HG03442 (cell line): ENCODE measurements at regions not wholly inside any gene's neighbourhood (a gene's known extent, or its start where the extent isn't known, plus 50 kb on each side); places are given as distances from the start of the nearest gene placed in this dataset.

Source experiments
- ATAC-seq: cut with Tn5 transposase; IDR thresholded peaks from one replicate; pipeline ENCODE4 v1.9.1; 2021; ENCODE audit warnings: mild to moderate bottlenecking, moderate library complexity; ENCODE audit not compliant: unreplicated experiment

DNA sequence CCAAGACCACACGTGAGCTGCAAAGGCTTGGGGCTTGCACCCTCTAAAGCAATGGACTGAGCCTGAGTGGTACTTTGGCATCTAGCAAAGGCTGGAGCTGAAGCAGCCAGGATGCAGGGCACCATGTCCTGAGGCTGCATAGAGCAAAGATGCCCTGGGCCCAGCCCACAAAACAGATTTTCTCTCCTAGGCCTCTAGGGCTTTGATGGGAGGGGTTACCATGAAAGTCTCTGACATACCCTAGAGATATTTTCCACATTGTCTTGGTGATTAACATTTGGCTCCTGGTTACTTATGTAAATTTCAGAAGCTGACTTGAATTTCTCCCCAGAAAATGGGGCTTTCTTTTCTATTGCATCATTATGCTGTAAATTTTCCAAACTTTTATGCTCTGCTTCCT lies 438.3 kb downstream of the SLC16A7 start:
- ATAC-seq, result no peak

DNA sequence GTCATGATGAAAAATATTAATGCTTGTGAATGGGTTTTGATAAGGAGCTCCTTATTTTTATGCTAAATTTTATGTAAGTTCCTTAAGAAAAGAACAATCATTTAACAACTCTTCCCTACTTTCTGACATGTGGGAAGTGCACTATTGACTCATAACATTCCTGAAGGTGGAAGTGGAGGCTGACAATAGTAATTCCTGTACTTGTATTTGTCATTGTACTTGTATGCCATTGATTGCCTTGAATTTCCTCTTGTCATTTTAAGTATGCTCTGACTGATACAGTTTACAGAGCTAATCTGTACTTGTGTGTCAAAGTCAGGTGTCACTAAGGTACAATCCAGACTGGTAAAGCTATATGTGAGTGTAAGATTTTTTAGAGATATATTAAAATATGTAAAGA lies 440.0 kb downstream of the SLC16A7 start:
- no peak for ATAC-seq

DNA sequence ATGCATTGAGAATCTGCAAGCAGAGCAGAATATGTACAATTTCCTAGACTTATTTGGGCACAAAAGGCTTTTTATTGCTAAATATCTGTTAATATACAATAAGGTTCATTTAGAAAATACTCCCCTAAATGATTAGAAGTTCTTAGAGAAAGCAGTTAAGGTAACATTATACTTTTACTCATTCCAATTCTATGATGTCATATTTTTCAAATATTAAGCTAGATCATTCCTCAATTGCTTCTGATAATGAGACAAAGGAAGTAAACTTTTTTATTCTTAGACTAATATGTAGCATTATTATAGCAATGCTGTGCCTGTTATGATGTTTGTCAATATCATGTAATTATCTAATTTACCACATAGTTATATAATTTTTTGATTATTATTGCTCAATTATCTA lies 447.0 kb downstream of the SLC16A7 start:
- no peak for ATAC-seq

DNA sequence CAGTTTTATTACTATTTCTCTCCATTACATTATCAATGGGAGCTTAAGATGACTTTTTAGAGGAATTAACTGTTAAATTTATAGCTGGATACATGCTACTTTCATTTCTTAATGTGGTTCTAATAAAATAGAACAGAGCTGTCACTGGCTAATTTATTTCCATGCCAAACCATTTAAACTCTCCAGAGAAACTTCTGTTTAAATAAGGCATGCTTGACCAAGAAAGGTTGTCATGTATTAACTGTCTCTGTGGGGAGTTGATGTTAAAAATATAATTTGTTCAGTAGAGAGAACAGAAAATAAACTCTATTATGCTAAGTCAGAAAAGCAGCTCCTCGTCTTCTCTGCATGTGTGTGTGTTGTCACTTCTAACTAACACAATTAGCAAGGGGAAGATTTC lies 447.4 kb downstream of the SLC16A7 start:
- ATAC-seq, result no peak

DNA sequence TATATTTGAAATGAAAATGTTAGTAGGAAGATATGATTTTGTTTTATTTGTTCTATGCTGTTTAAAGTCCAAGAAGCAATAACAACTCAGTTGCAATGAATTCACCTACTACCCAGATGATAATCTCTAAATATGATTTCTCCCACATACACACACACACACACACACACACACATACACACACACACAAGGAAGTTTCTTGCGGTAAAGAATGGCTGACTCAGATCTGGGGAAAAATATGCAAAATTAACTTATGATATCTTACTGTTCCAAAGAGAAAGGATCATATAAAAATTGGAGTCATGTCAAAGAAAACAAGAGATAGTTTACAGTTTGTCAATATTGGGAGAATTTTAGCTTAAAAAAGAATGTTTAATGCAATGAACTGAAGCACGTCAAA lies 456.7 kb downstream of the SLC16A7 start:
- ATAC-seq, result no peak

DNA sequence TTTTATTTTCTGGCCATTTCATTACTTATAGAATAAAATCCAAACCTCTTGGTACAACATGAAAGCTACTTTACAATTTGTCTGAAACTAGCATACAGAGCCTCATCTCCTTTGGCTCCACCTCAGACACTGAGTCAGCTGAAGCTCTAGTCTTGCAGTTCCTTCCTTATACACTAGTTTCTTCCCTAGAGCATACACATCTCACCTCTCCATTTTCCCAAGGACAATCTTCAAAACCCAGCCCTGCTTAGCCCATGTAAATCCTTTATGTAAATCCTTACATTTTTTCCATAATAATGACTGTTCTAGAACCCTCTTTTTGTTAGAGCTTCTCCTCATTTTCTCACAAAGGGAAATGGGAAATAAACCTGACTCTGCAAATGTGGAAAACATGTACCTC lies 463.4 kb downstream of the SLC16A7 start:
- ATAC-seq, result no peak

DNA sequence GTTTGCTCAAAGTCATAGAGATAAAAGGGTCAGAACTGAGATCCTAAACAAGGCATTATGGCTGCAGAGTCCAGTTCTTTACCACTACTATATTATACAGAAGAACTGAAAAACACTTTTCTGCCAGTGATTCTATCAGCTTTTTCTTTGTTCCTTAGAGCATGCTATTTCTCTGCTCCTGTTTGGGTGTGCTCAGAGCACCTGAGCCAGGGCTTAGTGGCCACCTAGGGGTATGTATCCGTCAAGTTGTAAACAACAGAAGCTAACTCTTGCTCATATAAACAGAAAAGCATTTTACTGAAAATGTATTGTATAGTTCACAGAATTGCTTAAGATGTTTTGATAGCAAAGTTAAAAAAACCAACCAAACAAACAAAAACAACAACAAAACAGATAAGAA lies 470.8 kb downstream of the SLC16A7 start:
- no peak for ATAC-seq

DNA sequence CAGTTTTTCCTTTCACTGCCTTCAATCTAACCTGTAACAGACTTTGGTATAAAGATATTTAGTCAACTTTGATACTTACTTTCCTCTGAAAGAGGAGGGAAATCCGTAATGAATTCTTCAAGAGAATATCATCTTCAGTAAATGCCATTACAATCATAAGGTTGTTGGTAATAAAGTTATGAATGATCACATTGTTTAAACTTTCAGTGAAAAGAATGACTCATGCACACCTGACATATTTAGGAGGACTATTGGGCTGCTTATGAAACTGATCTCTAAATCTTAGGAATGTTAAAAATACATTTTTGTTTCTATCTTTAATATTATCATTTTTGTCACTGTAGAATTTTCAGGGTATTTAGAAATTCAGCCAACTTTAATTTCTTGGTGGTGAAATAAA lies 474.7 kb downstream of the SLC16A7 start:
- ATAC-seq, result no peak

DNA sequence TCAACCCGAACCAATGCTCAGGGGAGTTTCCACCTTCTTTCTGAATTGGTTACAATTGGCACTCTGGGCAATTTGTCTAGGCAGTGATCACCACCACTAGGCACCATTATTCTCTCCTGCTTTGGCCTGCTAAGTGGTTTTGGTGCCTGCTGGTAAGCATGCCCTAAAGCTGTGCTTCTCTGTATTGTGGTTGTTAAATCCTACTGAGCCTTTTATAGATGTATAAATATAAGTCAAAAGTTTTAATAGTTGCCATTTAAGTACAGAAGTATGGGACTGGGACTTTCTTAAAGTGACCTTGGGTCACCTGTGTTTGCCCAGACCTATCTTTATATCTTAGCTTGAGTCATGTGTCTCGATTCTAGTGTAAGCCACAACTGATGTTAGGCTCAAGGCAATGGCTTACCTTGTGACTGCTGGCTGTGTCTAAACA lies 475.9 kb downstream of the SLC16A7 start:
- ATAC-seq, result no peak

DNA sequence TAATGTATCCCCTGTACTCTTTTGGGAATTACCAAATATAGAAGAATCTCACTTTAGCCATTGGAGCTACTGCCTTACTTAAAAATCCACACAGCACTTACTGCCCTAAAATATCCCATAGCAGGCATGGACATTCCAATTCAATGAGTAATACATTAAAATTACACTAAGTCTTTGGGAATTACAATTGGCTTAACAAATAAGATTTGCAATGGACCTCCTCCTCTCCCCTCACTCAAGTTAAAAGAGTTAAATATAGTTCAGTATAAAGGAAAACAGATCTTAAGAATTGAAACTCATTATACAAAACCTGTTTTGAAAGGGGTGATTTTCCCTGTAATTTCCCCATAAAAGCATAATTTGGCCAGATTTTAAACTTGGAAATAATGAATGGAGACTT lies 477.1 kb downstream of the SLC16A7 start:
- ATAC-seq, result no peak

DNA sequence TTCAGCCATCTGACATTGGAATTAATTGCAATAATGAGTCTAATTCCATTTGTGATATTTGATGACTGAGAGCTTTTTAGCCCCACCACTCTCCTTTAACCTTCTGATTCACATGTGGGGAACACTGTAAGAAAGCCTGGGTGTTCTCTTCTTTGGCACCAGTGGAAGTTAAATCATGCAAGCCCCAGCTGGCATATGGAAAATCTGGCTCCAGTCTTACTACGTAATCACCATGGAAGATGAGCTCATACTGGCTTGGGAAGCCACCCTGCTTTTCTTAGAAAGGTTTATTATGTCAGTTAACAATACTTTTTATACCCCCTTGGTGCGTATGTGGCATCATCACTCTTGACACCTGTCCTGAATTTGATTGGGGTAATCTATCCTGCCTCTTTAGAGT lies 479.3 kb downstream of the SLC16A7 start:
- no peak for ATAC-seq

DNA sequence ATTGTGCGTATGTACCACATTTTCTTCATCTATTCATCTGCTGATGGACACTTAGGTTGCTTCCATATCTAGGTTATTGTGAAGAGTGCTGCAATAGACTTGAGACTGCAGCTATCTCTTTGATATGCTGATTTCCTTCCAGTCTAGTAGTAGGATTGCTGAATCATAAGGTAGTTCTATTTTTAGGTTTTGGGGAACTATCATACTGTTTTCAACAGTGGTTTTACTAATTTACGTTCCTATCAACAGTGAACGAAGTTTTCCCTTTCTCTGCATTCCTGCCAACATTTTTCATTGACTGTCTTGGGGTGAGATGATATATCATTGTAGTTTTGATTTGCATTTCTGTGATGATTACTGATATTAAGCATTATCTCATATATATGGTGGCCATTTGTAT lies 482.2 kb downstream of the SLC16A7 start:
- ATAC-seq, result no peak

DNA sequence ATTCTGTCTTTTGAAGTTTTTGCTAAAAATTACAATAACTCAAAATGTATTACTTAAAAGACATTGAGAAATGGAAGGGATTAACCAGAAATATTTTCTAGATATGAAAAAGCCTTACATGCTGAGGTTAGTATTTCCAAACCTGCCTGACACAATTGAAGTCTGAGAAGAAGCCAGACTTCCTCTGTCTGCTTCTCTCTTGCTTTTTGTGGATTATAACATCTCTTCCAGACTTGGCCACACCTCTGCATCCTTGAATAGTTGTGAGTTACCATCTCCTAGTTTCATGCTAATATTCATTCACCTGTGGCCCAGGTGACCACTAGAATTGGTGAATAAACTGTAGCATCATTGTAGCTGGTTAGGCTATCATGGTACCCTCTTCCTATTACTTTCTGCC lies 497.6 kb downstream of the SLC16A7 start:
- ATAC-seq, result no peak

DNA sequence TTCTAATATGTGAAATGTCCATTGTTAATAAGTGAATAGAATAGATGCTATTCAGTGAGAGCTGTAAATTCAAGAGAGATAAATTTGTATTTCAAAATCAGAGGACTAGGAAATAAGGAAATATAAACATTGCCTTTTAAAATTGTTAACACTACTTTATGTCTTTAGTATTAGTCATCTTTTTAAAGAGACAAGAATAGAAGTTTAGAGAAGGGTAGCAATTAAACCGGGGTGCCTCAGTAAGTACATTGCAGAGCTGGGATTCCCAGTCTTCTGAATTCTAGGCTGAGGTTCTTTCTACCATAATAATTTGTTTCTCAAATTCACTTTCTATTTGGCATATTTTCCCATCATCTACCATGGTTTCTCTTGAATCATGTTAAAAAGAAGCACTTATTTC lies 498.6 kb downstream of the SLC16A7 start:
- no peak for ATAC-seq

DNA sequence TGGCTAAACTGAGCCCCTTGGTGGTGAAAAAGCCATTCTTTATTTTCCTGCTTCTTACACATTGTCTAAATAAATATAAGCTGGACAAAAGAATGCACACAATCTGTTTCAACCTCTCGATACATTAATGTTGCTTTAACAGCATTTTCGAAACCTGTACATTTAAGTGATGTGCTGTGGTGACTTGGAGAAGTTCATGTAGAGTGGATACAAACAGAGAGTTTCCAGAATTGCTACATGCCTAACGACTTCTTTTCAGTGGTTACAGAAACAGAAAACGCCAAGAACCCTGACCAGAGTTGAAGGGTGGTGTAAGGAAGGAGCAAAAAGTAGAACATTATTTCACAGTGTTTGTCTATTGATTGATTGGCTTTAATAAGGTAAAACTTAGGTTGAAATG lies 500.9 kb downstream of the SLC16A7 start:
- no peak for ATAC-seq

DNA sequence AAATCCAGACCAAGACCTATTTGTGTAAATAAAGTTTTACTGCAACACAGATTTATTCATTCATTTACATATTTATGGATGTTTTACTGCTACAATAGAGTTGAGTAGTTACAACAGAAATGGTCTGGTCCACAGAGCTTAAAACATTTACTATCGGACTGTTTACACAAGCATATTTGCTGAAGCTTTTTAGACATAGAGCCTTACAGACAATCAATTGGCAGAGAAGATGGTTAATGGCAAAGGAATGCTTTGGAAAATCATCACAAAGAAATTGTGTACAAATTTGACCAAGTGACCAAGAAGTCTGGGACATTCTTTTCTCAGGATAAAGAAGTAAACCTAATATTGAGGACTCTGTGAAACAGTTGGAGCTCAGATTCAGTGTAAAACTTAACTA lies 504.3 kb downstream of the SLC16A7 start:
- no peak for ATAC-seq

DNA sequence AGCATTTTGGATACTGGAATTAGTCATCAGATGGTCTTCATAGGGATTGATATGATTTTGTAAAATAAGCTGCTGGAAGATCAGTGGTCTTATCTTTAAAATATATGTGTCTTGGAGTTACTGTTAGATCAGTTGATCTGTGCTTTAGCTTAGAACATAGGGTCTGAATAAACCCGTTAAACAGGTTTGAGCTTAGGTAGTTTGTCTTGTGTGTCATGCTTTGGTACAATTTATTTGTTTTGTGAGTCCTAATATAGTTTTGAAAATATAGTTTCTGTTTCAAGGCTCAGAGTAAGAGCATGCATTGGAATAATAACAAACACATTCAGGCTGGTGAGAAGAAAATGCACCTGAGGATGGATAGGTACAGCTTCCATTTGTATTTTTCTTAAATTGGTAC lies 505.0 kb downstream of the SLC16A7 start:
- ATAC-seq, result no peak

DNA sequence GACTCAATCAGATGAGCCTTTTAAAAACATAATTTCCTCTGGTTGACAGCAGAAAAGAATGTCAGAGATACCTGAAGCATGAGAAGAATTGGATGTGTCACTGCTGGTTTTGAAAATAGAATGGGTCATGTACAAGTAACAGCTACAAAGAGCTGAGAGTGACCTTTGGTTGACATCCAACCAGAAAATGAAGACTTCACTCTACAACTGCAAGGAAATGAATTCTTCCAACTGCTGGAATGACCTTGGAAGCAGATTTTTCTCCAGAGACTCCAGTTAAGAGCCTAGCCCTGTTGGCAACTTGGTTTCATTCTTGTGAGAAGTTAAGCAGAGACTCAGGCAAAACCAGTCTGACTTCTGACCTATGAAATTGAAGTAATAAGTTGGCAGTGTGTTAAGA lies 505.9 kb downstream of the SLC16A7 start:
- no peak for ATAC-seq

DNA sequence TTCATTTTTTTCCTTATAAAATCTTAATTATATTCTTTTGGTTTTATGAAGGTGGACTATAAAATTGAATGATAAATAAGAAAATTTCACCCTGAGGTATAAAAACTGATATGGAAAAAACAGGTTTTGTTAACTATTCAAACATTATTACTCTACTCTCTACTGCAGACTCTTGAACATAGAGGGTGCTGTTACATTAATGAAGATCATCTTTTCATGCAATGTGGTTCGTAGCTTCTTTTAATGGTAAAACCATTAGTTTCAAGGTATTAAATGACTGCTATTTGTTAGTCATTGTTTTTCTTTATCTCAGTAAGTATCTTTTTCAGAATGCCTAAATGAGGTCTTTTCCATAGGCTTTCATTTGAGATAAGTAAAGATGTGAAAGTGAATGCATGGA lies 510.4 kb downstream of the SLC16A7 start:
- no peak for ATAC-seq

DNA sequence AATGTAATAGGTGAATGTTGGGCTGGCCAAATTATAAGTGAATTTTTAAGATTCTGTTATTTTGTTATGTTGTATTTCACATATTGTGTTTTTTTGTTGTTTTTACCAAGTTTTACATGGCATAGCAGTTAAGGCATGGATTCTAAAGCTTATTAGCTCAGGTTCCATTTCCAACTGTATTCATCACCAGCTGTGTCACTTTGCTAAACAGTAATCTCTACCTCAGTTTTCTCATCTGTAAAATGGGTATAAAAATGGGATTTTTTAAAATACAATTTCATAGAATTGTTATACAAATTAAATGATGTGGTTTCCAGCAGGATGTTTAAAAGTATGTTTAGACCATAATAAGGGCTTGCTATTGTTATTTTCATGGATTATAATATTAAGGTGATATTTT lies 512.2 kb downstream of the SLC16A7 start:
- ATAC-seq, result no peak

DNA sequence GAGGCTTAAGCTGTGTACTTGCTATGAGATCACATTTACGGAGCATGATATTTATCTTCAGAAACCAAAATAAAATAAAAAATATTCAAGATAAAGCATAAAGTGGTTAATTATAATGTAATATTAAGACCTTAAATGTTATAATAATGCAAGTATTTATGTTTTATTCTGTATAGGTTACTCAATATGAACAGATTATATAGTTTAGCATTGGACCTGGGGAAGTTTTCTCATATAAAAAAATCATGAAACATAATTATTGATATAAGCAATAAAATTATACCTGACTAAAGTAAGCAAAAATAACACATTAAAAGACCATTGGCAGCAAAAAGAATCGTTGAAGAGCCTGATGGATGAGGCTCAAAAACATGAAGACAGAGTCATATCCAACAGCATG lies 516.2 kb downstream of the SLC16A7 start:
- no peak for ATAC-seq

DNA sequence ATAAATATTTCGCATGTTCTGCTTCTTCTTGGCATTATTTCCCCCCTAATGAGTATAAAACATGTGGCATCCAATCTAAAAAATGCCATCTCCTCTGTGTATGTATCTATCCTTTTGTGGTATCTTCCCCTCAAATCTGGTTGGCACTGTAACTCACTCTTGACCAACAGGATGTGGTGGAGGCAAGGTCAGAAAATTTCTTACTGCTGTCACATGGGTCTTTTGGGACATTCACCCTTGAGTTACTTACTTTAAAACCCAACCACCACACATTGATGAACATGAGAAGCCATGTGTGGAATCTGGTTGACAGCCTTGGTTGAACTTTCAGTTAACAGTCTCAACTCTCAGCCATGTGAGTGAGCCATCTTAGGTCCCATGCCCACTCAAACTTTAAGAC lies 516.9 kb downstream of the SLC16A7 start:
- no peak for ATAC-seq

DNA sequence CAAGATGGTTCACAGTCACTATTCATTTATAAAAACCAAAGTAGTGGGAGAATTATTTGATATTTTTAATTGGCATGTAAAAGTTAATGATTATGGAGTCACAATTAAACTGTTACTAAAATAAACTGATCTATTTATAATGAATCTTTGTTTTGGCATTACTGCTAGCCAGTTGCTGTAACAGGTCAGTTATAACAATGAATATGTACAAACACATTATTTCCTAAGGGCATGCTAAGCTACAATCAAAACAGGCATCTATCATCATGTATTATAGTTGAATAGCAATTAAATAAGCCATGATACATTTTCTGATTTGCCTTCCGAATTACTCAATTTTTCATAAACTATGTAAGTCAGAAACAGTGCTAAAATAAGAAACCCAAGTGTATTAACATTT lies 518.3 kb downstream of the SLC16A7 start:
- ATAC-seq, result no peak

DNA sequence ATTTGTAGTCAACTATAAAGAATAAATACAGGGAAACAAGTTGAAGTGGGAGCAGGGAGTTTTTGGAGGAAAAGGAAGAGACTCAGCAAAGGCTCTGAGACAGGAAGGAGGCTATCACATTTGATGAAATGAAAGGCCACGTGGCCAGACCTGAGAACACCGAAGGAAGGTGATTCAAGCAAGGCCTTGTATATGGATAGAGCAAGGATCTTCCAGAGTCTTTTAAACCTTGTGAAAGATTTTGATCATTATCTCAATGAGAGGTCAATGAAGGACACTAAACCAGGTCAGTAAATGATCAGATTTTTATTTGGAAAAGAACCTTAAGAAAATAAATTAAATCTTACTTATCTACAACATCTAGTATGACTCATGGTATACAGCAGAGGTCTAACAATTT lies 523.5 kb downstream of the SLC16A7 start:
- ATAC-seq, result no peak
